ENCODE measurements at regions not wholly inside any gene's neighbourhood (a gene's known extent, or its start where the extent isn't known, plus 50 kb on each side); places are given as distances from the start of the nearest gene placed in this dataset.

DNA sequence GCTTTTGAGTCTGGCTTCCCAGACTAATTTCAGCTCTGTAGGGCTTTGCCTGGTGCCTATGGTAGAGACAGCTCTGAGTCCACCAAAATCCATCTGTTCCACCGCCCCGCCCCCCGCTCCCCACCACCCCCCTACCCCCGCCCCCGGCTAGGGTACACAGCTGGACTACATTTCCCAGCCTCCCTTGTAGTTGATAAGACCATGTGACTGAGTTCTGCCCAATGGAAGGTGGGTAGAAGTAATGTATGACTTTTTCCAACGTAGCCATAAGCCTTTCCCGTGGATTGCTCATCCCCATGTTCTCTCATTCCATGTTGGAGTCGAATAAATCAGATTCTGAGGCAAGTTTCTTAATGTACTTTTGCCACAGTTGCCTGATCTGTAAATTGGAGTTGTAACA, 786.7 kb upstream of the EEF2KMT start:
- no peak for TF ChIP-seq EZH2 (IDR thresholded peaks at IDR 0.05; ENCODE audit: low read depth, unreplicated experiment)
- TF ChIP-seq, protein P1, sequence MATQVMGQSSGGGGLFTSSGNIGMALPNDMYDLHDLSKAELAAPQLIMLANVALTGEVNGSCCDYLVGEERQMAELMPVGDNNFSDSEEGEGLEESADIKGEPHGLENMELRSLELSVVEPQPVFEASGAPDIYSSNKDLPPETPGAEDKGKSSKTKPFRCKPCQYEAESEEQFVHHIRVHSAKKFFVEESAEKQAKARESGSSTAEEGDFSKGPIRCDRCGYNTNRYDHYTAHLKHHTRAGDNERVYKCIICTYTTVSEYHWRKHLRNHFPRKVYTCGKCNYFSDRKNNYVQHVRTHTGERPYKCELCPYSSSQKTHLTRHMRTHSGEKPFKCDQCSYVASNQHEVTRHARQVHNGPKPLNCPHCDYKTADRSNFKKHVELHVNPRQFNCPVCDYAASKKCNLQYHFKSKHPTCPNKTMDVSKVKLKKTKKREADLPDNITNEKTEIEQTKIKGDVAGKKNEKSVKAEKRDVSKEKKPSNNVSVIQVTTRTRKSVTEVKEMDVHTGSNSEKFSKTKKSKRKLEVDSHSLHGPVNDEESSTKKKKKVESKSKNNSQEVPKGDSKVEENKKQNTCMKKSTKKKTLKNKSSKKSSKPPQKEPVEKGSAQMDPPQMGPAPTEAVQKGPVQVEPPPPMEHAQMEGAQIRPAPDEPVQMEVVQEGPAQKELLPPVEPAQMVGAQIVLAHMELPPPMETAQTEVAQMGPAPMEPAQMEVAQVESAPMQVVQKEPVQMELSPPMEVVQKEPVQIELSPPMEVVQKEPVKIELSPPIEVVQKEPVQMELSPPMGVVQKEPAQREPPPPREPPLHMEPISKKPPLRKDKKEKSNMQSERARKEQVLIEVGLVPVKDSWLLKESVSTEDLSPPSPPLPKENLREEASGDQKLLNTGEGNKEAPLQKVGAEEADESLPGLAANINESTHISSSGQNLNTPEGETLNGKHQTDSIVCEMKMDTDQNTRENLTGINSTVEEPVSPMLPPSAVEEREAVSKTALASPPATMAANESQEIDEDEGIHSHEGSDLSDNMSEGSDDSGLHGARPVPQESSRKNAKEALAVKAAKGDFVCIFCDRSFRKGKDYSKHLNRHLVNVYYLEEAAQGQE (IDR thresholded peaks at IDR 0.05; ENCODE audit: unreplicated experiment): no peak
- TF ChIP-seq, protein P2, sequence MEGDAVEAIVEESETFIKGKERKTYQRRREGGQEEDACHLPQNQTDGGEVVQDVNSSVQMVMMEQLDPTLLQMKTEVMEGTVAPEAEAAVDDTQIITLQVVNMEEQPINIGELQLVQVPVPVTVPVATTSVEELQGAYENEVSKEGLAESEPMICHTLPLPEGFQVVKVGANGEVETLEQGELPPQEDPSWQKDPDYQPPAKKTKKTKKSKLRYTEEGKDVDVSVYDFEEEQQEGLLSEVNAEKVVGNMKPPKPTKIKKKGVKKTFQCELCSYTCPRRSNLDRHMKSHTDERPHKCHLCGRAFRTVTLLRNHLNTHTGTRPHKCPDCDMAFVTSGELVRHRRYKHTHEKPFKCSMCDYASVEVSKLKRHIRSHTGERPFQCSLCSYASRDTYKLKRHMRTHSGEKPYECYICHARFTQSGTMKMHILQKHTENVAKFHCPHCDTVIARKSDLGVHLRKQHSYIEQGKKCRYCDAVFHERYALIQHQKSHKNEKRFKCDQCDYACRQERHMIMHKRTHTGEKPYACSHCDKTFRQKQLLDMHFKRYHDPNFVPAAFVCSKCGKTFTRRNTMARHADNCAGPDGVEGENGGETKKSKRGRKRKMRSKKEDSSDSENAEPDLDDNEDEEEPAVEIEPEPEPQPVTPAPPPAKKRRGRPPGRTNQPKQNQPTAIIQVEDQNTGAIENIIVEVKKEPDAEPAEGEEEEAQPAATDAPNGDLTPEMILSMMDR (conservative IDR thresholded peaks at IDR 0.05; ENCODE audit: low read depth in 2 of 2): no peak
- TF ChIP-seq CREB1 (CRISPR knock-in tag; IDR thresholded peaks at IDR 0.05; ENCODE audit: low read depth): no peak
